Breast epithelium (tissue), 4 donors: ENCODE measurements at regions not wholly inside any gene's neighbourhood (a gene's known extent, or its start where the extent isn't known, plus 50 kb on each side); places are given as distances from the start of the nearest gene placed in this dataset.

Source experiments
- DNase-seq, 2 donors: peaks; one replicate each; pipeline ENCODE4 v3.0.0-alpha.2; 2019; ENCODE audit warnings: low spot score in 2 of 2
- H3K27ac ChIP-seq, 2 donors: fragments of 200-600 bp; sonication (generic) in 1 of 2; one replicate each; pipeline ENCODE4 v1.5.1; 2016 to 2019; ENCODE audit warnings: mild to moderate bottlenecking in 1 of 2
- H3K27me3 ChIP-seq, 2 donors: fragments of 200-600 bp; sonication (generic) in 1 of 2; one replicate each; pipeline versions ENCODE4 v1.5.1 to v1.6.0; 2017 to 2019; ENCODE audit warnings: control low read depth in 1 of 2, mild to moderate bottlenecking in 1 of 2
- H3K36me3 ChIP-seq: fragments of 200-600 bp; one replicate; pipeline ENCODE4 v1.5.1; 2019
- H3K4me1 ChIP-seq, 2 donors: fragments of 200-600 bp; sonication (generic); one replicate each; pipeline ENCODE4 v1.5.1; 2016 to 2019; ENCODE audit warnings: control low read depth in 1 of 2
- H3K4me3 ChIP-seq, 3 donors: fragments of 200-600 bp; sonication (generic); 1 replicate in 2 of 3; 2 replicates in 1 of 3; pipeline ENCODE4 v1.5.1; 2016 to 2019; ENCODE audit warnings: mild to moderate bottlenecking in 3 of 3, moderate library complexity in 2 of 3
- H3K9me3 ChIP-seq, 2 donors: fragments of 200-600 bp; sonication (generic) in 1 of 2; one replicate each; pipeline ENCODE4 v1.5.1; 2016 to 2019; ENCODE audit warnings: control low read depth in 1 of 2
- POLR2A ChIP-seq: fragments of 450-650 bp; IDR thresholded peaks from one replicate; pipeline ENCODE4 v1.6.1; 2016; ENCODE audit warnings: antibody characterized with exemption, mild to moderate bottlenecking, moderate library complexity
- POLR2AphosphoS5 ChIP-seq, 3 donors: sonication (generic); formaldehyde crosslinking; IDR thresholded peaks; one replicate each; pipeline ENCODE4 v1.6.1; 2017; ENCODE audit warnings: antibody characterized with exemption in 3 of 3
- intact Hi-C: fragments of 100-400 bp; cut with DNase I; formaldehyde crosslinking; loops from one replicate; pipeline ENCODE4 v1.15.1; 2023; ENCODE audit warnings: low total_unique reads
- TF ChIP-seq, protein P1 (sequence below), 3 donors: fragments of 450-650 bp; IDR thresholded peaks; one replicate each; pipeline ENCODE4 v1.5.1; 2016 to 2017; ENCODE audit warnings: antibody characterized with exemption in 3 of 3, mild to moderate bottlenecking in 3 of 3, moderate library complexity in 3 of 3

DNA sequence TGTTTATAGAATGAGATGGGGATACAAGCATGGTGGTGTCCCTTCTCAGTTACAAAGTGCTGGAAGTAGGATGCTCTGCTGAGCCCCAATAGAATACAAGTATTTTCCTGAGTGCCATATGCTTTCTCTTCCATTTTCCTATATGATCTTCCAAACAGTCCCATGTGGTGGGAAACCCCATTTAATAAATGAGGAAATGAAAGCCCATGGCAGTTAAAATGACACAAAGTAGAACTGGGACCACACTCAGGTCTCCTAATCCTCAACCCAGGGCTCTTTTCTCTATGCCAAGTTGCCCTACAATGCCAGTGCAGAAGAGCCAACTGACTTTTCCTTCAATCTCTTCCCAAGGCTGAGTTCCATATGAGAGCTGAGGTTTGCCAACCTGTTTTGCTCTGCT is 198.0 kb upstream of the FOXN2 start:
- Histone ChIP-seq H3K4me1 (peaks cover 0 to 3% of the 10 kb centered on the region in 2 donors), H3K4me3 (no peak overlapping the region), H3K9me3 (no peaks in the 10 kb centered on the region), H3K27me3 (no peaks in the 10 kb centered on the region), H3K36me3 (no peaks in the 10 kb centered on the region), H3K27ac (no peak overlapping the region)
- intact Hi-C loops: no loop called here
- TF ChIP-seq POLR2A (no peak), POLR2AphosphoS5 (IDR thresholded peaks at IDR 0.05) (no peak)
- TF ChIP-seq, protein P1, sequence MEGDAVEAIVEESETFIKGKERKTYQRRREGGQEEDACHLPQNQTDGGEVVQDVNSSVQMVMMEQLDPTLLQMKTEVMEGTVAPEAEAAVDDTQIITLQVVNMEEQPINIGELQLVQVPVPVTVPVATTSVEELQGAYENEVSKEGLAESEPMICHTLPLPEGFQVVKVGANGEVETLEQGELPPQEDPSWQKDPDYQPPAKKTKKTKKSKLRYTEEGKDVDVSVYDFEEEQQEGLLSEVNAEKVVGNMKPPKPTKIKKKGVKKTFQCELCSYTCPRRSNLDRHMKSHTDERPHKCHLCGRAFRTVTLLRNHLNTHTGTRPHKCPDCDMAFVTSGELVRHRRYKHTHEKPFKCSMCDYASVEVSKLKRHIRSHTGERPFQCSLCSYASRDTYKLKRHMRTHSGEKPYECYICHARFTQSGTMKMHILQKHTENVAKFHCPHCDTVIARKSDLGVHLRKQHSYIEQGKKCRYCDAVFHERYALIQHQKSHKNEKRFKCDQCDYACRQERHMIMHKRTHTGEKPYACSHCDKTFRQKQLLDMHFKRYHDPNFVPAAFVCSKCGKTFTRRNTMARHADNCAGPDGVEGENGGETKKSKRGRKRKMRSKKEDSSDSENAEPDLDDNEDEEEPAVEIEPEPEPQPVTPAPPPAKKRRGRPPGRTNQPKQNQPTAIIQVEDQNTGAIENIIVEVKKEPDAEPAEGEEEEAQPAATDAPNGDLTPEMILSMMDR (IDR thresholded peaks at IDR 0.05): no peak
- no peak for DNase-seq

DNA sequence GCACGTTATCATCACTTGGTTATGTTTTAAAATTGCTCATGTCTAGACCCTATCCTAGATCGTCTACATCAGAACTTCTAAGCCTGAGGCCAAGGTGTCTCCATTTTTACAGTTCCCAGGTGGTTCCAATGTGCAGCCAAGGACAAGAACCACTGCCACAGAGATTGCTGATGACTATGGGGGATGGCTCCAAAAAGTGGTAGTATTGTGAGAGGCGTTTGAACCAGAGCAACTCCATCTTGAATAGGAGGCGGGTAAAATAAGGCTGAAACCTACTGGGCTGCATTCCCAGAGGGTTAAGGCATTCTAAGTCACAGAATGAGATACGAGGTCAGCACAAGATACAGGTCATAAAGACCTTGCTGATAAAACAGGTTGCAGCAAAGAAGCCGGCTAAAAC is 195.6 kb upstream of the FOXN2 start:
- Histone ChIP-seq H3K4me1 (no peaks in the 10 kb centered on the region), H3K4me3 (no peak overlapping the region), H3K36me3 (no peaks in the 10 kb centered on the region), H3K9me3 (no peaks in the 10 kb centered on the region), H3K27me3 (no peaks in the 10 kb centered on the region), H3K27ac (no peak overlapping the region)
- no peak for DNase-seq
- intact Hi-C loops: no loop called here
- TF ChIP-seq POLR2A (no peak), POLR2AphosphoS5 (IDR thresholded peaks at IDR 0.05) (no peak)
- TF ChIP-seq, protein P1 (IDR thresholded peaks at IDR 0.05): no peak

DNA sequence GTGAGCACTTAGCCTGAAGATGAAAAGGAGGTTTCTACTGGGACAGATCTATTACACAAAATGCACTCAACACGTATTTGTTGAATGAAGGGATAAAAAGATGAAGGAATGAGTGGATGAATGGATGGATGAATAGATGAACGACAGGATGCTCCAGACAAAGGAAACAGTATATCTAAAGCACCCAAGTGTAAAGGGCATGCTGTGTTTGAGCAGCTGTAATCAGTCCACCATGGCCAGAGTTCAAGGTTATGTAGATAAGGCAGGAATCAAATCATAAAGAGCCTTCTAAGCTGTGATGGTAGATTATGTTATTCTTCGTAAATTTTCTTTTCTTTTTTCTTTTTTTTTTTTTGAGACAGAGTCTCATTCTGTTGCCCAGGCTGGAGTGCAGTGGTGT is 194.4 kb upstream of the FOXN2 start:
- DNase-seq: no peak
- H3K4me1 ChIP-seq: no peaks in the 10 kb centered on the region
- H3K27me3 ChIP-seq: no peaks in the 10 kb centered on the region
- no peak overlapping the region for H3K4me3 ChIP-seq
- TF ChIP-seq POLR2AphosphoS5 (IDR thresholded peaks at IDR 0.05) (no peak), POLR2A (no peak)
- TF ChIP-seq, protein P1 (IDR thresholded peaks at IDR 0.05): no peak
- intact Hi-C loops: no loop called here
- H3K27ac ChIP-seq: no peak overlapping the region
- H3K9me3 ChIP-seq: no peaks in the 10 kb centered on the region
- no peaks in the 10 kb centered on the region for H3K36me3 ChIP-seq

DNA sequence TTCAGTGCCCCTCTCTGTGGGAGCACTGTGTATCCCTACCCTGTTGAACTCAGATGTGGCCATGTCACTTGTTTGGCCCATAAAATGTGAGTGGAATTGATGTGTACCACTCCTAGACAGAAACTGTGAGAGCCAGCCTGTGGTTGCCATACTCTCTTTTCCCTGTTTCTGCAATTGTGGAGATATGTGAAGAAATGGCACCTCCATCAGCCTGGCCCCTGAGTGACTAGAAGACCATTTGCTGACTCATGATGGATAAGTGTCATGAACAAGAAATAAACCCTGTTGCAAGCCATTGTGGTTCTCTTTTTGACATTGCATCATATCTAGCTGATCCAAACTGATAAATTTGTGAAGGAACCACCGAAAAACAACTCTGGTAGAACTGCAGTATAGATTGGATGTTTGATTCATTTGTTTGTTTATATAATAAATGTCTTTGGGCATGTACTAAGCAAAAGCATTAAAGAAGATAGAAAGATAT is 193.7 kb upstream of the FOXN2 start:
- H3K4me3 ChIP-seq: no peak overlapping the region
- H3K9me3 ChIP-seq: no peaks in the 10 kb centered on the region
- no peak for DNase-seq
- no peaks in the 10 kb centered on the region for H3K36me3 ChIP-seq
- H3K27me3 ChIP-seq: no peaks in the 10 kb centered on the region
- TF ChIP-seq, protein P1 (IDR thresholded peaks at IDR 0.05): no peak
- no peak for TF ChIP-seq POLR2AphosphoS5 (IDR thresholded peaks at IDR 0.05)
- no peak for TF ChIP-seq POLR2A
- H3K27ac ChIP-seq: no peak overlapping the region
- intact Hi-C loops: no loop called here
- no peaks in the 10 kb centered on the region for H3K4me1 ChIP-seq

- intact Hi-C loops: no loop called here
- DNase-seq: no peak
- Histone ChIP-seq H3K4me1 (no peaks in the 10 kb centered on the region), H3K36me3 (no peaks in the 10 kb centered on the region), H3K9me3 (no peaks in the 10 kb centered on the region), H3K27ac (no peak overlapping the region), H3K4me3 (no peak overlapping the region), H3K27me3 (no peaks in the 10 kb centered on the region)
- no peak for TF ChIP-seq POLR2AphosphoS5 (IDR thresholded peaks at IDR 0.05)
- TF ChIP-seq, protein P1 (IDR thresholded peaks at IDR 0.05): no peak
- no peak for TF ChIP-seq POLR2A
Measured at GRCh38 chr2:48122166-48122565, 192.3 kb upstream of the FOXN2 start.
